PC-9 (cell line): ENCODE measurements at regions not wholly inside any gene's neighbourhood (a gene's known extent, or its start where the extent isn't known, plus 50 kb on each side); places are given as distances from the start of the nearest gene placed in this dataset.
"Not testable (repeated sequence)": the region's sequence is repeated elsewhere in the genome, so short reads cannot be mapped to it uniquely, and the experiment has no call there.

Experiments used
- BruUV-seq: library from RNA; stranded (reverse); fragments of 400-500 nt; replicated peaks from 2 replicates; lab custom pipeline; 2021; lab: Mats Ljungman, UMichigan
- CTCF ChIA-PET: fragments of 300-600 bp; sonication (Branson Sonifier 250); formaldehyde crosslinking; loops from one replicate; lab custom pipeline; 2022; ENCODE audit warnings: antibody characterized with exemption; lab: Charles Lee
- POLR2A ChIA-PET: fragments of 300-600 bp; sonication (Branson Sonifier 250); formaldehyde crosslinking; loops from one replicate; lab custom pipeline; 2022; ENCODE audit warnings: antibody characterized with exemption; ENCODE audit not compliant: unreplicated experiment; lab: Charles Lee
- DNase-seq, 2 experiments: peaks; one replicate each; pipeline versions ENCODE4 v3.0.0 to v3.0.0-alpha.2; 2015 to 2022; ENCODE audit warnings: mixed read lengths in 1 of 2
- H2AFZ ChIP-seq: fragments of 200-600 bp; sonication (generic); 2 replicates; pipeline ENCODE4 v1.8.1; 2017; ENCODE audit warnings: antibody characterized with exemption
- H3F3A ChIP-seq: fragments of 200-600 bp; sonication (generic); 2 replicates; pipeline ENCODE4 v1.8.1; 2017; ENCODE audit warnings: antibody characterized with exemption, mild to moderate bottlenecking, low read depth; ENCODE audit not compliant: insufficient read depth
- H3K27ac ChIP-seq: fragments of 200-600 bp; sonication (generic); 2 replicates; pipeline ENCODE4 v1.6.1; 2016; ENCODE audit warnings: mixed run types
- H3K27me3 ChIP-seq: fragments of 200-600 bp; sonication (generic); 2 replicates; pipeline ENCODE4 v1.6.1; 2016; ENCODE audit warnings: low read depth, mixed run types; ENCODE audit not compliant: insufficient read depth
- H3K36me3 ChIP-seq: fragments of 200-600 bp; sonication (generic); 2 replicates; pipeline ENCODE4 v1.6.1; 2016; ENCODE audit warnings: low read depth, mixed run types
- H3K4me1 ChIP-seq: fragments of 200-600 bp; sonication (generic); replicated peaks from 2 replicates; pipeline ENCODE4 v1.6.1; 2016; ENCODE audit warnings: mixed run types; ENCODE audit not compliant: insufficient read depth
- H3K4me2 ChIP-seq: fragments of 200-600 bp; sonication (generic); 2 replicates; pipeline ENCODE4 v1.6.1; 2017; ENCODE audit warnings: mixed run types
- H3K4me3 ChIP-seq: fragments of 200-600 bp; sonication (generic); 2 replicates; pipeline ENCODE4 v1.6.1; 2016; ENCODE audit warnings: mixed run types
- H3K79me2 ChIP-seq: fragments of 200-600 bp; sonication (generic); 2 replicates; pipeline ENCODE4 v1.6.1; 2017; ENCODE audit warnings: low read depth, mixed run types
- H3K9me2 ChIP-seq: fragments of 200-600 bp; sonication (generic); 2 replicates; pipeline ENCODE4 v1.8.1; 2017; ENCODE audit warnings: mild to moderate bottlenecking; ENCODE audit not compliant: insufficient read depth
- H3K9me3 ChIP-seq: fragments of 200-600 bp; sonication (generic); 2 replicates; pipeline ENCODE4 v1.8.1; 2016; ENCODE audit warnings: low read depth; ENCODE audit not compliant: insufficient read depth
- H4K20me1 ChIP-seq: fragments of 200-600 bp; sonication (generic); 2 replicates; pipeline ENCODE4 v1.8.1; 2017; ENCODE audit not compliant: insufficient read depth
- CTCF ChIP-seq: fragments of 200-600 bp; sonication (generic); conservative IDR thresholded peaks from 2 replicates; pipeline ENCODE4 v1.6.1; 2017; ENCODE audit warnings: mixed run types, antibody characterized with exemption, mild to moderate bottlenecking, moderate library complexity
- EZH2 ChIP-seq: fragments of 200-600 bp; sonication (generic); IDR thresholded peaks from 2 replicates; pipeline ENCODE4 v1.8.0; 2017; ENCODE audit warnings: antibody characterized with exemption, low read depth
- intact Hi-C: fragments of 100-400 bp; cut with micrococcal nuclease; formaldehyde crosslinking; loops from one replicate; pipeline ENCODE4 v1.10.0; 2022; ENCODE audit not compliant: unreplicated experiment

- POLR2A ChIA-PET = no interaction called here
Observed at GRCh38 chr10:129063212-129063611, 403.8 kb upstream of the MGMT start.

GRCh38 chr10:129063877-129064276, 403.2 kb upstream of the MGMT start:
- Histone ChIP-seq H3F3A (no peaks in the 10 kb centered on the region), H3K36me3 (no peaks in the 10 kb centered on the region), H3K27ac (no peak overlapping the region), H4K20me1 (no peaks in the 10 kb centered on the region), H2AFZ (no peak overlapping the region), H3K27me3 (0 out of 2 replicates have a peak, but pooled peaks cover 5% of the 10 kb centered on the region), H3K4me1 (no peaks in the 10 kb centered on the region), H3K9me3 (no peaks in the 10 kb centered on the region), H3K4me2 (no peak overlapping the region), H3K9me2 (no peaks in the 10 kb centered on the region), H3K4me3 (no peak overlapping the region), H3K79me2 (no peaks in the 10 kb centered on the region)
- no peak for TF ChIP-seq CTCF
- TF ChIP-seq EZH2 = no peak
- intact Hi-C loops = no loop called here
- ChIA-PET CTCF (no interaction called here), POLR2A (no interaction called here)
- BruUV-seq = no TSS peak
- DNase-seq = no peak

More at GRCh38 chr10:129063212-129063611, 403.8 kb upstream of the MGMT start:
- no TSS peak for BruUV-seq
- H3K4me3 ChIP-seq = no peak overlapping the region
- no peaks in the 10 kb centered on the region for H3F3A ChIP-seq
- no peak overlapping the region for H3K4me2 ChIP-seq
- intact Hi-C loops = no loop called here
- no peaks in the 10 kb centered on the region for H3K9me2 ChIP-seq
- CTCF ChIA-PET = no interaction called here
- no peak for TF ChIP-seq CTCF
- TF ChIP-seq EZH2 = no peak
- H3K79me2 ChIP-seq = no peaks in the 10 kb centered on the region
- H3K27me3 ChIP-seq = 0 out of 2 replicates have a peak, but pooled peaks cover 5% of the 10 kb centered on the region
- no peak overlapping the region for H3K27ac ChIP-seq
- no peak overlapping the region for H2AFZ ChIP-seq
- no peak for DNase-seq
- no peaks in the 10 kb centered on the region for H3K4me1 ChIP-seq
- no peaks in the 10 kb centered on the region for H3K9me3 ChIP-seq
- H4K20me1 ChIP-seq = no peaks in the 10 kb centered on the region
- no peaks in the 10 kb centered on the region for H3K36me3 ChIP-seq

GRCh38 chr10:129066529-129066928, 400.5 kb upstream of the MGMT start:
- H3K36me3 ChIP-seq, H3K4me3 ChIP-seq, H2AFZ ChIP-seq, H4K20me1 ChIP-seq, CTCF ChIA-PET, H3F3A ChIP-seq, intact Hi-C loops, H3K9me2 ChIP-seq, H3K79me2 ChIP-seq, H3K9me3 ChIP-seq, H3K27me3 ChIP-seq, H3K4me2 ChIP-seq, H3K27ac ChIP-seq, DNase-seq, H3K4me1 ChIP-seq, BruUV-seq: not testable (repeated sequence)
- POLR2A ChIA-PET = interaction anchor here (0.5 kb wide), 1 partner anchor 169 kb away, joined by 7 read pairs; no protein-coding TSS in a partner anchor

- H3K79me2 ChIP-seq, DNase-seq, H2AFZ ChIP-seq, H3K4me3 ChIP-seq, H3K27ac ChIP-seq, intact Hi-C loops, H3K36me3 ChIP-seq, H3K4me2 ChIP-seq, H3F3A ChIP-seq, POLR2A ChIA-PET, H4K20me1 ChIP-seq, H3K27me3 ChIP-seq, CTCF ChIA-PET, BruUV-seq, H3K9me3 ChIP-seq, H3K4me1 ChIP-seq, H3K9me2 ChIP-seq: not testable (repeated sequence)
Observed at GRCh38 chr10:129071411-129071810, 395.6 kb upstream of the MGMT start.
